NCI-H2029 (cell line): ENCODE measurements at regions not wholly inside any gene's neighbourhood (a gene's known extent, or its start where the extent isn't known, plus 50 kb on each side); places are given as distances from the start of the nearest gene placed in this dataset.
"Not testable (repeated sequence)": the region's sequence is repeated elsewhere in the genome, so short reads cannot be mapped to it uniquely, and the experiment has no call there.

Source experiments
- DNase-seq: peaks from one replicate; lab custom pipeline; 2025; lab: John Stamatoyannopoulos, UW

DNA sequence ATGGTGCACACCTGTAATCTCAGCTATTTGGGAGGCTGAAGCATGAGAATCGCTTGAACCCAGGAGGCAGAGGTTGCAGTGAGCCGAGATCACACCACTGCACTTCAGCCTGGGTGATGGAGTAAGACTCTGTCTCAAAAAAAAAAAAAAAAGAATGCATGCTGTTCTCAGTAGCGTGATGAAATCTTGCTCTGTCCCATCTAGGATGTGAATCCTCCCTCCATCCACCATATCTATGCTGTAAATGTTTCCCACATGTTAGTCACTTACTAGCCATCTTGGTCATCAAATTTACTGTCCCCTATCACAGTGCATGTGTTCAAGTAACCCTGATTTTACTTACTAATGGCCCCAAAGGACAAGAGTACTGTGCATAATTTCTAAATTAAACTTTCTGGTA lies 315.4 kb upstream of the TBX18 start:
- no peak for DNase-seq

DNA sequence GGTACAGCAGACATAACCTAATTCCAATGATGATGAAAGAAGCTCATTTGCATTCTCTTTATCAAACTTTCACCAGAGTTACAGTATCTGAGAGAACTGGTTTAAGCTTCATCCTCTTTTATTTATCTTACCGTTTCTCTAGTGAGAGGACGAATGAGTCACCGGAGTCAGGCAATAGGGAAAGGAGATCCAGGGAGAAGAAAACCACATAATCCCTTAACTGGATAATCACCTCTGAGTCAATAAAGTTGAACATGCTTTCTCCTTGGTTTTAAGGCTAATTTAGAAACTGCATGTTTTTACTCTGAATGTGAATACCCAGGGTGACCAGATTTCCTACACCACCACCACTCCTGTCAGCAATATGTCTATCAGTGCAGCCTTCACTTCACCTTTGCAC lies 313.7 kb upstream of the TBX18 start:
- DNase-seq, result no peak

DNA sequence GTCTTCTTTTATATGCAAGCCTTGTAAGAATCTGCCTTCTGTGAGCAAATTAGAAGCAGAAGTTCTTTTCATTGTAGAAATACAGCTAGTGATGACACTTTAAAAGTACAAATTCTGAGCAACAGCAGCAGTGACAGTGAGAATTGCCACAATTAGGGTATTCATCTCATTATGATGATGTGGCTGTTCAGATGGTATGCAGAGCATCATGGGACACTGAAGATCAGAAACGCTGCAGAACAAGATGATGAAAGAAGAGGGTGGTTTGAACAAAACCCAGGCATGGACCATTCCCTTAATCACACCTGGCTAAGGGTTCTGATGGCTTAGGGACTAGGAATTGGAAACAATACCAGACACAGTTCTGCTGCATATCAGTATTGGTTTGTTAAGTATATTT lies 312.7 kb upstream of the TBX18 start:
- DNase-seq, result no peak

DNA sequence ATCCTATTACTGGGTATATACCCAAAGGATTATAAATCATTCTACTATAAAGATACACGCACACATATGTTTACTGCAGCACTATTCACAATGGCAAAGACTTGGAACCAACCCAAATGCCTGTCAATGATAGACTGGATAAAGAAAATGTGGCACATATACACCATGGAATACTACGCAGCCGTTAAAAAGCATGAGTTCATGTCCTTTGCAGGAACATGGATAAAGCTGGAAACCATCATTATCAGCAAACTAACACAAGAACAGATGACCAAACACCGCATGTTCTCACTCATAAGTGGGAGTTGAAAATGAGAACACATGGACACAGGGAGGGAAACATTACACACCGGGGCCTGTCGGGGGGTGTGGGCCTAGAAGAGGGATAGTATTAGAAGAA lies 307.4 kb upstream of the TBX18 start:
- not testable (repeated sequence) for DNase-seq

DNA sequence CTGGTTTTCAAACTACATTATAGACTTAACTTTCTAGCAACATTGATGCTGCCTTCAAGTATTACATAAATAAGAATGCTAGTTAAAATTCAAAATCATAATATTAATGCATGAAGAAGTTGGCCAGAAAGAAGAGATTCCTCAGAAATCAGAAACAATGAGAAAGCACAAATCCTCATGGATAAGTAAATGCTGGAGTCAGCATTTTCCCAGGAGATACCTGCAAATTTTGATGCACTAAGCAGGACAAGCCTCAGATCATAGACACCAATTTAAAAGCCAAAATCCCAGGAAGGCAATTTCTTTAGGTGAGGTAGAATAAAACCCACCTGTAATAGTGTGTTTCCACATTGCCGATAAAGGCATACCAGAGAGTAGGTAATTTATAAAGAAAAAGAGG lies 305.2 kb upstream of the TBX18 start:
- no peak for DNase-seq

DNA sequence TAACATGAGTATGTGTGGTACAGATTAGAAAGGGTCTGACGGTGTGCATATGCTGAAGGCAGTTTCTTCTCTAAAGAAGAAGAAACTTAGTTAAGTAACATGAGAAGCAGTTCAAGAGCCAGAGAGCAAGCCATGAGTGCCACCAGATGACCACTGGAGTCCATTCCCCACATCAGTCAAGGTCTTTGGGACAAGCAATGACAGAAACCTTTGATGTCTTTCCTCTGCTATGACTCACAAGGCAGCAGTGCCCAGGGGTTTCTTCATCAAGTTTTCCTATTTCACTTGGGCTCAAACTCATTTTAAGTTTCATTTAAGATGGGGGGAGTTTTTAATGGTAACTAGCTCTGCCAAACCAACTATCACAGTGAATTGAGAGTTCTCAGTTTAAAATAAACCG lies 303.8 kb upstream of the TBX18 start:
- no peak for DNase-seq

DNA sequence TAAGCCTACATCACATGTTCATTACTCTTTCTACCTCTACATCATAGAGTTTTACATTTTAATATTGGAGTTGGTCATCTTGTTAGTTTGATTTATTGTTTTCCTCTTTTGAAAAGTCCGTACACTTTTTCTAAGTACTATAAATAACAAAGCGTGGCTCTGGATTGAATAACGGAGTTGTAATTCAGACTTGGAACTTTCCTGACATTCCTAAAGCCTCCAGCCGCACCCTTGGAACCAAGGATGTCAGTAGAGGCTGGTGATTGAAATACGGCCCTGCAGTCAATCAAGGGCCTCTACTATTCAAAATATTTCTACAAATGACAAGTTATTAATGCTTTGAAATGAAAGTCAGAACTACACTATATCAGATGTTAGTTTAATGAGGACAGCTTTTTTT lies 301.9 kb upstream of the TBX18 start:
- no peak for DNase-seq

DNA sequence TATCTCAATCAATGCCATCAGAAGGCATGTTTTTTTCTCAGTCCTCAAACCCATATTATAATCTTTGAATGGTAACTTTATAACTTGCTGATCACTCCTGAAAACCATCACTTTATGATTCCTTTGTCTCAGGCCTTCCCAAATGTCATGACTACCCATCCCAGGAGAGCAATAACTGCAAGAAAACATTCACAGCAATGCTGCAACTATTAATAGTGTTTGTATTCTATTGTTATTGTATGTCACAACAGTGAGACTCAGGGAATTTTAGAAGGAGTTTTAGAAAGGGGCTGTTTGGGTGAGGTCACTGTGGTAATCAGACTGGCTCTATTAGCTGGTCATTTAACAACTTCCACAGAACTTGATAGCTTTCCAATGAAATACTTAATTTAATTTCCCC lies 301.4 kb upstream of the TBX18 start:
- no peak for DNase-seq

DNA sequence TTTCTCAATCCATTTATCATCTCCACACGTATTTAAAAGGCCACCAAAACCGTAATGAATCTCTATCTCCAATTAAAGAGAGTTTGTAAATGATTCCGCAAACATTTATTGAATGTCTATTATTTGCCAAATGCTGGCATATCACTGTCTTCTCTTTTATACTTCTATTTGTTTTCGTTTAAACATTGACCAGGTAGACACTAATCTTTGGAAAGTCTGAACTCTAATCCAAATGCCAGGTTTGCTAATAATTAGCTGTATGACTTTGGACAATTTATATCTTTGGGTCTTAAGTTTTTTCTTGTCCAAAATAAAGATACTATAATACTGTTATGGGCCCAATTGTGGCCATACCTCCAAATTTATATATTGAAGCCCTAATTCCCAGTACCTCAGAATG lies 299.2 kb upstream of the TBX18 start:
- DNase-seq, result no peak

DNA sequence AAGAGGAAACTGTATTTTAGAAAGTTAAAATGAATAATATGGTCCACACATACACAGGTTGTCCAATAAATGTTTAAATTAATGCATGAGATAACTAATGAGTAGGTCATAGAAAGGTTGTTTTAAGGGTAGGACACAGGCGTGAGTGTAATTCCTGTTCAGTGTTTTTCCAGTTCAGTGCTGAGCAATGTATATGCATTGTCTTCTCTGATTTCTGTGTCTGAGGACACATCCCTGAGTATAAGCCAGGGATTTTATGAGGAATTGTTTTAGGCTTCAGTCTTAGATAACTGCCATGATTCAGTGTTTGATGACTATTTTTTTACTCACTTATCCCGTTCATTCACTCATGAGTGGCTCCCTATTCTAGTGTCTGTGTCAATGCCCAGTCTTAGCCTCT lies 298.5 kb upstream of the TBX18 start:
- DNase-seq, result no peak

DNA sequence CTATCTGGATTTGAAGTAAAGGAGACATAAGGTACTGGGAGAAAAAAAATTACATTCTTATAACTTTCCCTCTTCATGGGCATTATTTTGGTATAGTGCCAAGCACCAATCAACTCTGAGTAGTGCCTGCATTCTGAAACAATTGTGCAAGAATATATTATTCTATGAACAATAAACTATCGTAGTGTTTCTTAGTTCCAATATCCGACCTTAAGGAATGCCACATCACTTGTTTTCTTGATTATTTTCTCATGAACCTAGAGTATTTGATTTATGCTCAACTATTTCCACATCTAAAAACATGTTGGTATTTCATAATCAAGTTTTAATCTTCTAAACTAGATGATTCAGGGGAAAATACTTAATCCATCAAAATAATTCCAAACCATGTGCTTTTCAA lies 294.4 kb upstream of the TBX18 start:
- no peak for DNase-seq

DNA sequence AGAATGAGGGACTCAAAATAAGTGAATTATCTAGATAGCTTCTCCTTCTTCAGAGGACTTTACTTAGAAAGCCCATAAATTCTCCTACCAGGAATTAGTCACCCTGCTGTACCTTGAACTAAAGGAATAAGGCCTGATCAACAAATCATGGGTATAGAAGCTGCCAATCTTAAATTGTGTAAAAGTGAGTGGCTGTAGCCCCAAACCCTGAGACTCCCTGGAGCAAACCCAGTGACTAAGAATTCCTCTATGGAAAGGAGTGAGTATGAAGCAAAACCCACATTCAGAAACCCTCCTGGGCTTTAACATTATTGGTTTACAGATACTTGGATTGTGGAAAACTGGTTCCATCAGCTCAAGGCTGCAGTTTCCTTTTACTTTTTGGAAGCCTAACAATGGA lies 285.8 kb upstream of the TBX18 start:
- no peak for DNase-seq

DNA sequence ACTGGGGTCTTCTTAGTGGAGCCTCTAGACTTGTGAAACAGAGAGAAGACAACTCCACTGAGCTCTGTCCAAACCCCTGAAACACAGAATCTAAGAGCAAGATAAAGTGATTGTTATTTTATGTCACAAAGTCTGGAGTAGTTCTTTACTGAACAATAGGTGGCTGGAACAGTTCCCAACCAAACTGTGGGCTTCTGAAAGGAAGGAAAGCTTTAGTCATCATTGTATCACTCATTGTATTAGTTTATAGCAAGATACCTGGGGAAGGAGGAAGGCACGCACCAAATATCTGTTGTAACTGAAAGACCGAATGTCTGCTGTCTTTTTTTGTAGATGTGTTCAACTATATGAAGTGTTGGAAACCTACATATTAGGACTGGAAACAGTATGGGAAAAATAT lies 284.9 kb upstream of the TBX18 start:
- DNase-seq, result no peak

DNA sequence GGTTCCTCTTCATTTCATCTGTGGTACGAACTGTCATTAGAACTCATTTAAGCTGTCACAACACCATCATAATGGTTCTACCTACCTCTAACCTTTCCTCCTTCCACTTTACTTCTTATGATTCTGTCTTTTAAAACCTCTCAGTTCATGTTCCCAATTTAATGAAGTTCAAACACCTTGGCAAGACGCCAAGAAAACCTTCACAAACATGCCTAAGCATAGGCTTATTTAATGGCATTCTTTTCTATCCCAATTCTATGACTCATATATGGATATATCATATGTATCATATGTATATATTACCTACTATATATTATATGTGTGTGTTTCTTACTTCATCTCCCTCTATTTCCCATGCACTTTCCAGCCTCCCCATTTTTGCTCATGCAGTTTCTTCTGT lies 283.4 kb upstream of the TBX18 start:
- DNase-seq, result no peak

DNA sequence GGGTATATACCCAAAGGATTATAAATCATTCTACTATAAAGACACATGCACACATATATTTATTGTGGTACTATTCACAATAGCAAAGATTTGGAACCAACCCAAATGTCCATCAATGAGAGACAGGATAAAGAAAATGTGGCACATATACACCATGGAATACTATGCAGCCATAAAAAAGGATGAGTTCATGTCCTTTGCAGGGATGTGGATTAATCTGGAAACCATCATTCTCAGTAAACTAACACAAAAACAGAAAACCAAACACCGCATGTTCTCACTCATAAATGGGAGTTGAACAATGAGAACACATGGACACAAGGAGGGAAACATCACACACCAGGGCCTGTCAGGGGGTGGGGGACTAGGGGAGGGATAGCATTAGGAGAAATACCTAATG lies 281.4 kb upstream of the TBX18 start:
- not testable (repeated sequence) for DNase-seq

DNA sequence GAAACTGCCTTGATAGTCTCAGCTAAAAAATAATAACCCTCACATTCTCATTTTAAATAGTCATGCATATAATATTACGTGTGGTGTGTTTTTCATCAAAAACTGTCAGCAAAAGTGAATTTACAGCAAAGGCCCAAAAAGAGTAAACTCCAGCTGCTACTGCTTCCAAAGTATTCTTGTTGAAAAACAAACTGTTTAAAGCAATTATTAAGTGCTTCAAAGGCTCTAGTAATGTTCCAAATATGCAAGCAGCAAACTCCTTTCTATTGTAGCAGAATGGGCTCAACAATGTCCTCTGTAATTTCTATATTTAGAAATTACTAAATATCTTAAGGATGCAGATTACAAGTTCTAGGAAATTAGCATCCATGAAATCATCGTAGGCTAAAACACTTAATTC lies 280.0 kb upstream of the TBX18 start:
- no peak for DNase-seq

DNA sequence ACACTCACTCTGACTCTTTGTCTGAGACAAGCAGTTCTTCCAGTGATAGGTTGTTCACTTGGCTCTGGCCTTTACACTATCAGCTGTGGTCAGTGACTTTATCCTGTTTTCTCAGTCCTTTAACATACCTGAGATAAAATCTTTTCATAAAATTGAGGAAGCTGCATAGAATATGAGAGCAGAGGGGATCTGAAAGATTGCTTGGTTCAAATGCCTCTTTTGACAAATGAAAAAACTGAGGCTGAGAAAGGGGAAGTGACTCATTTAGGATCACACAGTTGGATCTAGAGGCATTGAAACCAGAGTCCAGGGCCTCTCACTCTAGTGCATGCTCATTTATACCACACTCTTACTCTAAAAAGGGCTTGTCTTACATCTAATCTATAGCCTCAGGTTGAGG lies 277.0 kb upstream of the TBX18 start:
- no peak for DNase-seq

DNA sequence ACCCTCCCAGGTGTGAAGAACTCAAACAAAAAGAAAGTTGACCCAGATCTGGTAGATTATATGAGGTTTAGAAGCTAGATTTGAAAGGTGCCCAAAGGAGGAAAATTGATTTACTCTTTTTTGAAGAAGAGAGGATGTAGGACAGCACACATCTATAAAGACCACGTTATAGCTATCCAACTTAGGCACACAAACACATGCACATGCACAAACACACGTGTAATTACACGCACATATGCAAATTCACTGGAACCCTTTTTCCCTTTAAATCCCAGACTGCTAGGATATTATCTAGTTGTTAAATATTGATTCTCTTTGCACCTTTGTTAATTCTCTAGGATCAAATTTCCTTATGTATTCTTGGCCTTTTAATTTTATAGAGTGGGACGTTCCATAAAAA lies 272.8 kb upstream of the TBX18 start:
- no peak for DNase-seq

DNA sequence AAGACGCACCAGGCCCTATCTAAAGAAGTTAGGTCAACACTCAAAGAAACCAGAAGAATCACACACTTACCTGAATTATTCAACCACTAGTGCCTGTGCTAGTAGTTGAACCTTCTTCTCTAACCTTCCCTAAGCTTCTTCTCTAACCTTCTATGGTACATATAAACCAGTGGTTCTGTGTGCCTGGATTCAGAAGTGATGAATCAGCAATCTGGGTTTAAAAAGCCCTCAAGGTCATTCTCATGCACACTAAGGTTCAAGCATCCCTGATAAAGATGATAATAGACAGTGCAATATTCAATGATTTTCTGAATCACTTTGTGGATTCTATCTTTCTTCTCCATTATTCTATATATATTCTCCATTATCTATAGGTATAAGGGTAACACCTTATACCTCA lies 271.4 kb upstream of the TBX18 start:
- DNase-seq, result no peak

DNA sequence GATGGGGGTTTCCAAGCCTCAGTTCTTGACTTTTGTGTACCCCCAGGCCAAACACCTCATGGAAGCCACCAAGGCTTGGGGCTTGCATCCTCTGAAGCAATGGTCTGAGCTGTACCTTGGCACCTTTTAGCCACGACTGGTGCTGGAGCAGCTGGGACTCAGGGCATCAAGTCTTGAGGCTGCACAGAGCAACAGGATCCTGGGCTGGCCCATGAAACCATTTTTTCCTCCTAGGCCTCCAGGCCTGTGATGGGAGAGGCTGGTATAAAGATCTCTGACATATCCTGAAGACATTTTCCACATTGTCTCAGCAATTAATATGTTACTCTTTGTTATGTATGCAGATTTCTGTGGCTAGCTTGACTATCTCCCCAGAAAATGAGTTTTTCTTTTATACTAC lies 269.1 kb upstream of the TBX18 start:
- DNase-seq, result no peak

DNA sequence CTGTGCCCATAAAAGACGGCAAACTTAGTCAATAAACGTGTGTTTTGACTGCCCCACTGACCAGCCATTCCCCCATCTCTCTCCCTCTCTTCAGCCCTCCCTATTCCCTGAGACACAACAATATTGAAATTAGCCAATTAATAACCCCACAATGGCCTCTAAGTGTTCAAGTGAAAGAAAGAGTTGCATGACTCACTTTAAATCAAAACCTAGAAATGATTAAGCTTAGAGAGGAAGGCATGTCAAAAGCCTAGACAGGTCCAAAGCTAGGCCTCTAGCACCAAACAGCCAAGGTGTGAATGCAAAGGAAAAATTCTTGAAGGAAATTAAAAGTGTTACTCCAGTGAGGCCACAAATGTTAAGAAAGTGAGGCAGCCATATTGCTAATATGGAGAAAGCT lies 261.6 kb upstream of the TBX18 start:
- DNase-seq, result no peak

DNA sequence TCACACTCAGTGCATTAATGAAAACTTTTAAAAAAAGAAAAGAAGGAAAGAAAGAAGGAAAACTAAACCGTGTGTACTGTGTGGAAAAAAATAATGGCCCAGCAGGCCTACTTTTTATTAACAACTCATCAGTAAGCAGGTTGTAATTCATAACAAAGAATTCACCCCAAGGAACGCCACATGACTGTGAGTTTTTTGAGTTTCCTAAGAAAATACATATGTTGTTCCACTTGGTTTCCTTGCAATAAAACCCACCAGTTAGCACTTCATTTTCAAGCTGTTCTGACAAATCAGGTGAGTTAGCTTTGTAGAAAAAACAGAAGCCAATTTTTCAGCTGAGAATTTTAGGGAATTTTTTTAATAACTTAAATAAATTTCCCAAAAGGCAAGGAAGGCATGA lies 259.3 kb upstream of the TBX18 start:
- DNase-seq, result no peak

DNA sequence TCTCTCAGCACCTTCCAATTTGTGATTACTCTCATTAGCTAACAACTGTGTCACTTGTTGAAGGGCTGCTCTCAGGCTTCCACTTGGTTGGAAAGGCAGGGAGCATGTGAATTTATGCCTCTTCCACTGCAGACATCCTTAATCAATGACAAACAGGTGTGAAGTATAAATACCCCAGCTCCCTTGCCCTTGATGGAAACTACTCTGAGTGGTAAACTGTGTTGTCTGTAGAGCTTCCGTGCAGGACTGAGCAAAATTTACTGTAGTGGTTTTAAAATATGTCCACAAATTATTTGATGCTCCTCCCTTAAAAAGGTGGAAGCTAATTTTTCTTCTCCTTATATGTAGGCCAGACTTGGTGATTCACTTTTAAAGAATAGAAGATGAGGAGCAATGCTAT lies 253.0 kb upstream of the TBX18 start:
- DNase-seq, result no peak

DNA sequence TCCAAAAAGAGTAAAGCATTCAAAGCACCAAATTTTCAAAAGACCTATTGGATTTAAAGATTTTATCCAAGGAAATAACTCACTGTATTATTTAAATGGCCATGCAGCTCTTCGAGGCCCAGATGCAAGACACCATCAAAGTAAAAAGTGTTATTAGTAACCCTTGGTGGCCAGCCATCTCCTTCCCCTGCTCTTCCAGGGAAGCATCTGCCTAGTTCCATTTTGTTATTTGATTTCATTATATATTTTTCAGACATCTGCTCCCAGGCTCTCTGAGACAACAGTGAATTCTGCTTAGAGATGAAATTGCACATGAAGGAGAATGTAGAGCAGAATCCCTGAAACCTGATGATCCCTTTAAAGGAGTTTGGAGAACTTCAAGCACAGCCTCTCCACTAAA lies 252.3 kb upstream of the TBX18 start:
- no peak for DNase-seq

DNA sequence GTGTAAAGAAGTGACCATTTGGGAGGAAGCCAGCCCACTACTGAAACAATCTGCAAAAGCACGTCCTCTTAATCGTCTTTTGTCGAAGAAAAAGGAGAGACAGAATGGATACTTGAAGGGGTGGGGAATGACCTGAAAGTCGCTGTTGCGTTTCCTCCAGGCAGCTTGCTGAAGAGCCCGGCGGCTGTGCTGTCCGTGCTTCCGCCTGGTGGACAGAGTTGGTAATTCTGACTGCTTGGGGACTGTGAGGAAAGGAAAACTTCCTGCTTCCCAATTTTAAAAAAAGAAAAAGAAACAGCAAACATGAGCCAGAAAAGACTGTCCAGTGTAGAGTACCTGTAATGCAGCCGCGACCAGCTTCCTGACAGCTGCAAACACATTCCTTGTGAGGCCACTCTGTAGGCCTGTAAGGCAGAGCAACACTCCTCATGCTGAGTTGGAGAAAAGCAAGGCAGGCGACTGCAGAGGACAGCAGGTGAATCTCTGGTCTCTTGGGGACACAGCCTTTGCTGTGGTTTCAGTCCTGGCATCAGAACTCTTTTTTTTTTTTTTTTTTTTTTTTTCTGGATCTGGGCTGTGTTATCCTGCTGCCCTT lies 251.1 kb upstream of the TBX18 start:
- DNase-seq, result peak; percentile 6
